ENCODE measurements at regions not wholly inside any gene's neighbourhood (a gene's known extent, or its start where the extent isn't known, plus 50 kb on each side); places are given as distances from the start of the nearest gene placed in this dataset.

DNA sequence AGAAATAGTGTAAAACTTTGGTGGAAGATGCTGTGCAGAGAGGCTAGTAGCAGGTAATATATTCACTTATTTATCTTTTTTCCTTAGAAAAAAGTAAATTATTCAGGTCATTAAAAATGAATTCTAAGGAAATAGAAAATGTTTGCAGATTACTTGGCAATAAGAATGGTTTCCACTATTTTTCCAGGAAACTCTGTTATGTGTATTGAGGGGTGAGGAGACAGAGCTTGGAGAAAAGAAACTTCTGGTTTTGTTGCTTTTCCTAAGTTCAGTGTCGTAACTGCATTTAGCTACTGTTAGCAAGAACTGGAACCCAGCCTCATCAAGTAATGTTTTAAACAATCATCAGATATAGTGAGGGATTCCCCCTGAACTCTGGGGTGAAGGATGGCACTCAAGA lies 79.2 kb upstream of the SMLR1 start:
- TF ChIP-seq CTCF (conservative IDR thresholded peaks at IDR 0.05) (no peak), EZH2 (IDR thresholded peaks at IDR 0.05; ENCODE audit: low read depth) (no peak)

All from PC-9 (cell line).